PC-9 (cell line): ENCODE measurements at regions not wholly inside any gene's neighbourhood (a gene's known extent, or its start where the extent isn't known, plus 50 kb on each side); places are given as distances from the start of the nearest gene placed in this dataset.

Experiments
- BruUV-seq: library from RNA; stranded (reverse); fragments of 400-500 nt; replicated peaks from 2 replicates; lab custom pipeline; 2021; lab: Mats Ljungman, UMichigan
- CTCF ChIA-PET: fragments of 300-600 bp; sonication (Branson Sonifier 250); formaldehyde crosslinking; loops from one replicate; lab custom pipeline; 2022; ENCODE audit warnings: antibody characterized with exemption; lab: Charles Lee
- POLR2A ChIA-PET: fragments of 300-600 bp; sonication (Branson Sonifier 250); formaldehyde crosslinking; loops from one replicate; lab custom pipeline; 2022; ENCODE audit warnings: antibody characterized with exemption; ENCODE audit not compliant: unreplicated experiment; lab: Charles Lee
- DNase-seq, 2 experiments: peaks; one replicate each; pipeline versions ENCODE4 v3.0.0 to v3.0.0-alpha.2; 2015 to 2022; ENCODE audit warnings: mixed read lengths in 1 of 2
- H2AFZ ChIP-seq: fragments of 200-600 bp; sonication (generic); 2 replicates; pipeline ENCODE4 v1.8.1; 2017; ENCODE audit warnings: antibody characterized with exemption
- H3F3A ChIP-seq: fragments of 200-600 bp; sonication (generic); 2 replicates; pipeline ENCODE4 v1.8.1; 2017; ENCODE audit warnings: antibody characterized with exemption, mild to moderate bottlenecking, low read depth; ENCODE audit not compliant: insufficient read depth
- H3K27ac ChIP-seq: fragments of 200-600 bp; sonication (generic); 2 replicates; pipeline ENCODE4 v1.6.1; 2016; ENCODE audit warnings: mixed run types
- H3K27me3 ChIP-seq: fragments of 200-600 bp; sonication (generic); 2 replicates; pipeline ENCODE4 v1.6.1; 2016; ENCODE audit warnings: low read depth, mixed run types; ENCODE audit not compliant: insufficient read depth
- H3K36me3 ChIP-seq: fragments of 200-600 bp; sonication (generic); 2 replicates; pipeline ENCODE4 v1.6.1; 2016; ENCODE audit warnings: low read depth, mixed run types
- H3K4me1 ChIP-seq: fragments of 200-600 bp; sonication (generic); replicated peaks from 2 replicates; pipeline ENCODE4 v1.6.1; 2016; ENCODE audit warnings: mixed run types; ENCODE audit not compliant: insufficient read depth
- H3K4me2 ChIP-seq: fragments of 200-600 bp; sonication (generic); 2 replicates; pipeline ENCODE4 v1.6.1; 2017; ENCODE audit warnings: mixed run types
- H3K4me3 ChIP-seq: fragments of 200-600 bp; sonication (generic); 2 replicates; pipeline ENCODE4 v1.6.1; 2016; ENCODE audit warnings: mixed run types
- H3K79me2 ChIP-seq: fragments of 200-600 bp; sonication (generic); 2 replicates; pipeline ENCODE4 v1.6.1; 2017; ENCODE audit warnings: low read depth, mixed run types
- H3K9me2 ChIP-seq: fragments of 200-600 bp; sonication (generic); 2 replicates; pipeline ENCODE4 v1.8.1; 2017; ENCODE audit warnings: mild to moderate bottlenecking; ENCODE audit not compliant: insufficient read depth
- H3K9me3 ChIP-seq: fragments of 200-600 bp; sonication (generic); 2 replicates; pipeline ENCODE4 v1.8.1; 2016; ENCODE audit warnings: low read depth; ENCODE audit not compliant: insufficient read depth
- H4K20me1 ChIP-seq: fragments of 200-600 bp; sonication (generic); 2 replicates; pipeline ENCODE4 v1.8.1; 2017; ENCODE audit not compliant: insufficient read depth
- CTCF ChIP-seq: fragments of 200-600 bp; sonication (generic); conservative IDR thresholded peaks from 2 replicates; pipeline ENCODE4 v1.6.1; 2017; ENCODE audit warnings: mixed run types, antibody characterized with exemption, mild to moderate bottlenecking, moderate library complexity
- EZH2 ChIP-seq: fragments of 200-600 bp; sonication (generic); IDR thresholded peaks from 2 replicates; pipeline ENCODE4 v1.8.0; 2017; ENCODE audit warnings: antibody characterized with exemption, low read depth
- intact Hi-C: fragments of 100-400 bp; cut with micrococcal nuclease; formaldehyde crosslinking; loops from one replicate; pipeline ENCODE4 v1.10.0; 2022; ENCODE audit not compliant: unreplicated experiment

GRCh38 chr12:90401185-90401584 lies 553.8 kb downstream of the CCER1 start:
- no peaks in the 10 kb centered on the region for H3K4me1 ChIP-seq
- H3F3A ChIP-seq, result no peaks in the 10 kb centered on the region
- H3K9me3 ChIP-seq, result peaks cover 8% of the 10 kb centered on the region
- no TSS peak for BruUV-seq
- intact Hi-C loops, result no loop called here
- H3K27ac ChIP-seq, result no peak overlapping the region
- H3K36me3 ChIP-seq, result no peaks in the 10 kb centered on the region
- H4K20me1 ChIP-seq, result no peaks in the 10 kb centered on the region
- no peaks in the 10 kb centered on the region for H3K27me3 ChIP-seq
- DNase-seq, result no peak
- no peaks in the 10 kb centered on the region for H3K9me2 ChIP-seq
- ChIA-PET CTCF (interaction anchor here (0.6 kb wide), 1 partner anchor 798 kb away, joined by 4 read pairs; no protein-coding TSS in a partner anchor), POLR2A (no interaction called here)
- no peak overlapping the region for H3K4me2 ChIP-seq
- no peak for TF ChIP-seq CTCF
- H3K79me2 ChIP-seq, result no peaks in the 10 kb centered on the region
- H3K4me3 ChIP-seq, result no peak overlapping the region
- no peak overlapping the region for H2AFZ ChIP-seq

GRCh38 chr12:90399357-90399756 lies 555.6 kb downstream of the CCER1 start:
- no peak overlapping the region for H3K27ac ChIP-seq
- no peaks in the 10 kb centered on the region for H4K20me1 ChIP-seq
- peaks cover 12% of the 10 kb centered on the region for H3K9me3 ChIP-seq
- no peak for DNase-seq
- H3K4me1 ChIP-seq, result no peaks in the 10 kb centered on the region
- H3K36me3 ChIP-seq, result no peaks in the 10 kb centered on the region
- intact Hi-C loops, result no loop called here
- ChIA-PET POLR2A (no interaction called here), CTCF (no interaction called here)
- no peaks in the 10 kb centered on the region for H3F3A ChIP-seq
- no peak overlapping the region for H3K4me3 ChIP-seq
- no peaks in the 10 kb centered on the region for H3K27me3 ChIP-seq
- no peak overlapping the region for H3K4me2 ChIP-seq
- H2AFZ ChIP-seq, result no peak overlapping the region
- no peaks in the 10 kb centered on the region for H3K9me2 ChIP-seq
- no TSS peak for BruUV-seq
- H3K79me2 ChIP-seq, result no peaks in the 10 kb centered on the region
- TF ChIP-seq CTCF, result no peak
- no peak for TF ChIP-seq EZH2

GRCh38 chr12:90398285-90398836 lies 556.6 kb downstream of the CCER1 start:
- ChIA-PET CTCF (no interaction called here), POLR2A (no interaction called here)
- no peak overlapping the region for H3K27ac ChIP-seq
- no peak overlapping the region for H3K4me2 ChIP-seq
- H3K36me3 ChIP-seq, result no peaks in the 10 kb centered on the region
- intact Hi-C loops, result no loop called here
- H4K20me1 ChIP-seq, result no peaks in the 10 kb centered on the region
- H3K9me2 ChIP-seq, result no peaks in the 10 kb centered on the region
- no peaks in the 10 kb centered on the region for H3K79me2 ChIP-seq
- no peak for TF ChIP-seq EZH2
- no peak for TF ChIP-seq CTCF
- H3F3A ChIP-seq, result no peaks in the 10 kb centered on the region
- no TSS peak for BruUV-seq
- no peak overlapping the region for H3K4me3 ChIP-seq
- no peaks in the 10 kb centered on the region for H3K27me3 ChIP-seq
- peaks cover 12% of the 10 kb centered on the region for H3K9me3 ChIP-seq
- DNase-seq, result no peak
- no peaks in the 10 kb centered on the region for H3K4me1 ChIP-seq
- no peak overlapping the region for H2AFZ ChIP-seq
